H9 (cell line): ENCODE measurements at regions not wholly inside any gene's neighbourhood (a gene's known extent, or its start where the extent isn't known, plus 50 kb on each side); places are given as distances from the start of the nearest gene placed in this dataset.

Source experiments
- DNase-seq: peaks from one replicate; pipeline ENCODE4 v3.0.0-alpha.2; 2017
- H2AFZ ChIP-seq: one replicate; pipeline ENCODE4 v1.6.1; 2013; ENCODE audit warnings: mild to moderate bottlenecking, low read length, control low read depth, moderate library complexity
- H2AK5ac ChIP-seq: 2 replicates; pipeline ENCODE4 v1.6.1; 2013; ENCODE audit warnings: low read length, control low read depth, mixed read lengths; ENCODE audit not compliant: insufficient read length
- H2BK120ac ChIP-seq: one replicate; pipeline ENCODE4 v1.6.1; 2013; ENCODE audit warnings: low read depth, mild to moderate bottlenecking, low read length, control low read depth, inconsistent platforms; ENCODE audit not compliant: poor library complexity, severe bottlenecking
- H2BK12ac ChIP-seq: 2 replicates; pipeline ENCODE4 v1.6.1; 2013; ENCODE audit warnings: low read length, control low read depth, mixed read lengths, low read depth; ENCODE audit not compliant: insufficient read length
- H2BK15ac ChIP-seq: 2 replicates; pipeline ENCODE4 v1.6.1; 2013; ENCODE audit warnings: low read depth, low read length, control low read depth
- H2BK20ac ChIP-seq: one replicate; pipeline ENCODE4 v1.6.1; 2013; ENCODE audit warnings: low read depth, mild to moderate bottlenecking, low read length, control low read depth, inconsistent platforms; ENCODE audit not compliant: poor library complexity, severe bottlenecking
- H2BK5ac ChIP-seq: 2 replicates; pipeline ENCODE4 v1.6.1; 2013; ENCODE audit warnings: low read length, control low read depth, mixed read lengths; ENCODE audit not compliant: insufficient read length
- H3K14ac ChIP-seq: 2 replicates; pipeline ENCODE4 v1.6.1; 2013; ENCODE audit warnings: low read length, control low read depth; ENCODE audit not compliant: insufficient read depth
- H3K18ac ChIP-seq: 2 replicates; pipeline ENCODE4 v1.6.1; 2013; ENCODE audit warnings: low read depth, mild to moderate bottlenecking, mixed read lengths, low read length, control low read depth; ENCODE audit not compliant: insufficient read length
- H3K23ac ChIP-seq: 2 replicates; pipeline ENCODE4 v1.6.1; 2013; ENCODE audit warnings: low read length, control low read depth, mixed read lengths, low read depth; ENCODE audit not compliant: insufficient read length
- H3K23me2 ChIP-seq: 2 replicates; pipeline ENCODE4 v1.6.1; 2013; ENCODE audit warnings: low read depth, mild to moderate bottlenecking, mixed read lengths, low read length, control low read depth; ENCODE audit not compliant: insufficient read length, poor library complexity, severe bottlenecking
- H3K27ac ChIP-seq: 2 replicates; pipeline ENCODE4 v1.5.1; 2013; ENCODE audit warnings: low read length, control low read depth, mixed read lengths, low read depth; ENCODE audit not compliant: insufficient read length
- H3K27me3 ChIP-seq: 2 replicates; pipeline ENCODE4 v1.6.1; 2013; ENCODE audit warnings: low read length, control low read depth, inconsistent platforms; ENCODE audit not compliant: insufficient read depth
- H3K4ac ChIP-seq: 2 replicates; pipeline ENCODE4 v1.6.1; 2013; ENCODE audit warnings: low read depth, mild to moderate bottlenecking, control low read depth, inconsistent platforms, low read length, moderate library complexity
- H3K4me1 ChIP-seq: 2 replicates; pipeline ENCODE4 v1.6.1; 2013; ENCODE audit warnings: low read length, control low read depth, inconsistent platforms; ENCODE audit not compliant: insufficient read depth
- H3K4me2 ChIP-seq: 2 replicates; pipeline ENCODE4 v1.6.1; 2013; ENCODE audit warnings: low read length, control low read depth, mixed read lengths; ENCODE audit not compliant: insufficient read length, insufficient read depth
- H3K56ac ChIP-seq: 2 replicates; pipeline ENCODE4 v1.6.1; 2013; ENCODE audit warnings: low read depth, mild to moderate bottlenecking, mixed read lengths, low read length, control low read depth; ENCODE audit not compliant: insufficient read length
- H3K79me1 ChIP-seq: 2 replicates; pipeline ENCODE4 v1.6.1; 2013; ENCODE audit warnings: low read depth, mild to moderate bottlenecking, moderate library complexity, low read length, control low read depth, inconsistent platforms; ENCODE audit not compliant: insufficient read depth, poor library complexity, severe bottlenecking
- H3K79me2 ChIP-seq: 2 replicates; pipeline ENCODE4 v1.6.1; 2013; ENCODE audit warnings: low read length, control low read depth, inconsistent platforms; ENCODE audit not compliant: insufficient read depth
- H3K9ac ChIP-seq: 2 replicates; pipeline ENCODE4 v1.6.1; 2013; ENCODE audit warnings: low read length, control low read depth, mixed read lengths; ENCODE audit not compliant: insufficient read length; ENCODE audit errors: extremely low read depth
- H3K9me3 ChIP-seq: one replicate; pipeline ENCODE4 v1.6.1; 2013; ENCODE audit warnings: low read depth, low read length, inconsistent platforms; ENCODE audit not compliant: control insufficient read depth
- H3T11ph ChIP-seq: one replicate; pipeline ENCODE4 v1.6.1; 2013; ENCODE audit warnings: mild to moderate bottlenecking, low read length, control low read depth, inconsistent platforms
- H4K20me1 ChIP-seq: one replicate; pipeline ENCODE4 v1.6.1; 2013; ENCODE audit not compliant: control insufficient read depth, insufficient read length, insufficient read depth
- H4K5ac ChIP-seq: 2 replicates; pipeline ENCODE4 v1.6.1; 2013; ENCODE audit warnings: low read depth, mild to moderate bottlenecking, mixed read lengths, low read length, control low read depth; ENCODE audit not compliant: insufficient read length
- H4K8ac ChIP-seq: replicated peaks from 2 replicates; pipeline ENCODE4 v1.6.1; 2013; ENCODE audit warnings: low read length, control low read depth, mixed read lengths, low read depth; ENCODE audit not compliant: insufficient read length
- H4K91ac ChIP-seq: 2 replicates; pipeline ENCODE4 v1.6.1; 2013; ENCODE audit warnings: low read depth, mild to moderate bottlenecking, moderate library complexity, mixed read lengths, low read length, control low read depth; ENCODE audit not compliant: insufficient read length
- H3K27ac Mint-ChIP-seq, 3 experiments: 2 replicates in 2 of 3; 3 replicates in 1 of 3; pipeline ENCODE4 v1.8.0; 2020 to 2021; ENCODE audit warnings: mixed read lengths in 3 of 3, mild to moderate bottlenecking in 1 of 3, moderate library complexity in 1 of 3
- H3K27me3 Mint-ChIP-seq: 2 replicates; pipeline ENCODE4 v1.8.0; 2021; ENCODE audit warnings: low read depth, mild to moderate bottlenecking, moderate library complexity, mixed read lengths
- H3K36me3 Mint-ChIP-seq, 3 experiments: 2 replicates in 2 of 3; 3 replicates in 1 of 3; pipeline ENCODE4 v1.8.0; 2020 to 2021; ENCODE audit warnings: low read depth in 3 of 3, mixed read lengths in 3 of 3; ENCODE audit not compliant: insufficient read depth in 1 of 3
- H3K4me1 Mint-ChIP-seq, 2 experiments: 2 replicates each; pipeline ENCODE4 v1.8.0; 2020; ENCODE audit warnings: mixed read lengths in 2 of 2
- H3K4me3 Mint-ChIP-seq, 2 experiments: 2 replicates in 1 of 2; 3 replicates in 1 of 2; pipeline ENCODE4 v1.8.0; 2020 to 2021; ENCODE audit warnings: mild to moderate bottlenecking in 2 of 2, mixed read lengths in 2 of 2, moderate library complexity in 1 of 2
- H3K9me3 Mint-ChIP-seq, 2 experiments: 2 replicates in 1 of 2; 3 replicates in 1 of 2; pipeline ENCODE4 v1.8.0; 2020; ENCODE audit warnings: mild to moderate bottlenecking in 2 of 2, mixed read lengths in 2 of 2, moderate library complexity in 1 of 2
- CTCF ChIP-seq: fragments of 200-600 bp; sonication (generic); conservative IDR thresholded peaks from 3 replicates; pipeline ENCODE4 v1.8.0; 2021; ENCODE audit warnings: antibody characterized with exemption, mild to moderate bottlenecking
- WGBS: extraction: QIAGEN DNeasy Blood & Tissue Kit; methylation state at CpG from one replicate; pipeline ENCODE4 v1.1.7; 2013; ENCODE audit warnings: missing lambda C conversion rate, low lambda C conversion rate, mixed read lengths; ENCODE audit not compliant: insufficient read length; ENCODE audit errors: extremely low coverage; 5-methylcytosine and 5-hydroxymethylcytosine counted together

GRCh38 chr13:89755729-89756492 is 1591.6 kb upstream of the MIR17HG start:
- Histone ChIP-seq H2AK5ac (no peak overlapping the region), H2BK12ac (no peak overlapping the region), H3K9ac (no peak overlapping the region), H3K27me3 (no peaks in the 10 kb centered on the region), H2BK5ac (no peak overlapping the region), H2BK120ac (no peak overlapping the region), H2BK20ac (no peak overlapping the region), H4K91ac (no peak overlapping the region), H3K18ac (no peak overlapping the region), H3K23me2 (no peaks in the 10 kb centered on the region), H3K14ac (no peak overlapping the region), H2AFZ (no peak overlapping the region), H4K5ac (no peak overlapping the region), H3K4ac (no peak overlapping the region), H3K4me2 (no peak overlapping the region), H4K8ac (no peak overlapping the region), H3K23ac (no peak overlapping the region), H3K79me2 (no peaks in the 10 kb centered on the region), H3T11ph (no peak overlapping the region), H3K4me1 (no peaks in the 10 kb centered on the region), H4K20me1 (no peaks in the 10 kb centered on the region), H3K27ac (no peak overlapping the region), H3K56ac (no peak overlapping the region), H3K79me1 (no peaks in the 10 kb centered on the region), H2BK15ac (no peak overlapping the region), H3K9me3 (peaks cover 7% of the 10 kb centered on the region)
- no peak for TF ChIP-seq CTCF
- H3K4me3 Mint-ChIP-seq = no peak overlapping the region
- H3K4me1 Mint-ChIP-seq = no peaks in the 10 kb centered on the region
- peaks cover 11% of the 10 kb centered on the region in 2 experiments for H3K9me3 Mint-ChIP-seq
- no peaks in the 10 kb centered on the region for H3K27me3 Mint-ChIP-seq
- peaks cover 4 to 12% (median 8%) of the 10 kb centered on the region in 3 experiments; a peak in 4 of 7 replicates for H3K36me3 Mint-ChIP-seq
- H3K27ac Mint-ChIP-seq = no peak overlapping the region
- no peak for DNase-seq
- no CpG with 5 or more reads among the region's 2 CpGs for WGBS
